ENCODE measurements at regions not wholly inside any gene's neighbourhood (a gene's known extent, or its start where the extent isn't known, plus 50 kb on each side); places are given as distances from the start of the nearest gene placed in this dataset.

DNA sequence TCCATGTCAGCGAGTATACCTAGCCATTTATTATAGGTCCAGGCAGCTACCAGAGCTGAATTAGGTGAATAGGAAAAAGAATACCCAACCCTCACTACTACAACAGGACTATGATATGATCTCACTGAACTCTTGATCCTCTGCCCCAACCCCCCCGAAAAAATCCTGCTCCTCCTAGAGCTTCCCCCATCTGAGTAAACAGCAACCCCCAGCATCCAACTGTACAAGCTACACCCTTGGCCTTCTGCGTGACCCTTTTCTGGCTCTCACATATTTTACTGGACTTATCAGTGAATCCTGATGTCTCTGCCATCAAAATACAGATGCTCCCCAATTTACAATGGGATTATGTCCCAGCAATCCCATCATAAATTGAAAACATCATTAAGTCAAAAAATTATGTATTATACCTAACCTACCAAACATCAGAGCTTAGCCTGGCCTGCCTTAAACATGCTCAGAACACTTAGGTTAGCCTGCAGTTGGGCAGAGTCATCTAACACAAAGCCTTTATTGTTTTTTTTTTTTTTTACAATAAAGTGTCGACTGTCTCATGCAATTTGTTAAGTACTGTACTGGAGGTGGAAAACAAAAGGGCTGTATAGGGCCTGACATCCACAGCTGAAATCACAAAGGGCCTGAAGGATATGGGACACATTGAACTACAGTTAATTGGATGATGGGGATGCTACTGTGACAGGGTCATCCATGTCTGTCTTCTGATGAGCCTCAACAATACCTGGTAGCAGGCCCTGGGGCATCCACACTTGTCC is 128.9 kb upstream of the ERCC6L2 start:
- Histone ChIP-seq H3K27me3 (no peaks in the 10 kb centered on the region), H3K36me3 (no peaks in the 10 kb centered on the region), H3K4me1 (no peaks in the 10 kb centered on the region), H3K4me3 (no peak overlapping the region), H3K27ac (no peak overlapping the region), H3K9me3 (no peaks in the 10 kb centered on the region)
- TF ChIP-seq, protein P1, sequence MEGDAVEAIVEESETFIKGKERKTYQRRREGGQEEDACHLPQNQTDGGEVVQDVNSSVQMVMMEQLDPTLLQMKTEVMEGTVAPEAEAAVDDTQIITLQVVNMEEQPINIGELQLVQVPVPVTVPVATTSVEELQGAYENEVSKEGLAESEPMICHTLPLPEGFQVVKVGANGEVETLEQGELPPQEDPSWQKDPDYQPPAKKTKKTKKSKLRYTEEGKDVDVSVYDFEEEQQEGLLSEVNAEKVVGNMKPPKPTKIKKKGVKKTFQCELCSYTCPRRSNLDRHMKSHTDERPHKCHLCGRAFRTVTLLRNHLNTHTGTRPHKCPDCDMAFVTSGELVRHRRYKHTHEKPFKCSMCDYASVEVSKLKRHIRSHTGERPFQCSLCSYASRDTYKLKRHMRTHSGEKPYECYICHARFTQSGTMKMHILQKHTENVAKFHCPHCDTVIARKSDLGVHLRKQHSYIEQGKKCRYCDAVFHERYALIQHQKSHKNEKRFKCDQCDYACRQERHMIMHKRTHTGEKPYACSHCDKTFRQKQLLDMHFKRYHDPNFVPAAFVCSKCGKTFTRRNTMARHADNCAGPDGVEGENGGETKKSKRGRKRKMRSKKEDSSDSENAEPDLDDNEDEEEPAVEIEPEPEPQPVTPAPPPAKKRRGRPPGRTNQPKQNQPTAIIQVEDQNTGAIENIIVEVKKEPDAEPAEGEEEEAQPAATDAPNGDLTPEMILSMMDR (IDR thresholded peaks at IDR 0.05), result no peak
- no peak for TF ChIP-seq POLR2A (IDR thresholded peaks at IDR 0.05)
- 64% methylated on average over 3 of the region's 4 CpGs for WGBS (ENCODE audit: insufficient coverage, low coverage, low lambda C conversion rate, missing lambda C conversion rate)
- no peak for DNase-seq
- intact Hi-C loops (cut with DNase I), result no loop called here
- no peak for ATAC-seq

DNA sequence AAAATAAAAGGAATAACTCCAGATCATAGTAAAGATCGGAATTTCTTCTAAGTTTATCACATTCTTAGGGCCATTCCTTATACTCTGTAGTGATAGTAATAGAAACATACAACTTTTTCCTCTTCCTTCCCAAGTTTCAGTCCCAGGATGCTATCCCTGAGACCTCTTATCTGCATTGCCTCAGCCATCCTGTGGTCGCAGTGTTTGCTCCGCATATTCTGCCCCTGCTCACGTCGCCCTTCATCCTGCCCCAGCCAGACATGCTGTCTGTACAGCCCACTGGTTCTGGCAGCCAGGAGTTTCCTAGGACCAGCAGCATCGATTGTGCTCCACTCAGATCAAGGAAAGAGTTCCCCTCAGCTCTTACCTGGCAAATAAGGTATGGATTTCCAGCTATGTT is 132.7 kb upstream of the ERCC6L2 start:
- Histone ChIP-seq H3K4me3 (no peak overlapping the region), H3K27me3 (no peaks in the 10 kb centered on the region), H3K27ac (no peak overlapping the region), H3K36me3 (no peaks in the 10 kb centered on the region), H3K9me3 (no peaks in the 10 kb centered on the region), H3K4me1 (no peaks in the 10 kb centered on the region)
- TF ChIP-seq, protein P1 (IDR thresholded peaks at IDR 0.05), result no peak
- TF ChIP-seq POLR2A (IDR thresholded peaks at IDR 0.05), result no peak
- DNase-seq (no peak), ATAC-seq (no peak)
- WGBS (ENCODE audit: insufficient coverage, low coverage, low lambda C conversion rate, missing lambda C conversion rate), result 44% methylated on average over 6 of the region's 6 CpGs
- intact Hi-C loops (cut with DNase I), result no loop called here

DNA sequence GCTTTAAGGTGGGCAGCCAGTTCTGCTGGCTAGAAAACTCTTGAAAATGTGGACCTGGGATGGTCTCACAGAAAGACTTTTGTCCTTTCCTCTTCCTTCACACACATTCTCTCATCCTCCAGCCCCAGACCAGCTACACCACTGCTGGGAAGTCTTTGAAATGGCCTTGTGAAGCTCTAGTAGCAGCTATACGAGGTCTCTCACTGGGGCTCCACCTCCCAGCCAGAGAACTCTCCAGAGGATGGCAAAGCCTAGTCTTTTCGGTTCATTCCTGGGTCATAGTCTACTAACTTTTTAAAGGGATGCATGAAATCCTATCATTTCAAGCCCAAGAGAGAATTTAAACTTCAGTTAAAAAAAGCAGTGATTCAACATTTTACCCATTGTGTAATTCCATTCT is 133.9 kb upstream of the ERCC6L2 start:
- H3K36me3 ChIP-seq, result no peaks in the 10 kb centered on the region
- intact Hi-C loops (cut with DNase I), result no loop called here
- H3K27ac ChIP-seq, result no peak overlapping the region
- peak in 2 of 4 donors; percentile 17 to 61 for ATAC-seq
- H3K4me1 ChIP-seq, result no peaks in the 10 kb centered on the region
- WGBS (ENCODE audit: insufficient coverage, low coverage, low lambda C conversion rate, missing lambda C conversion rate), result 24% methylated on average over 2 of the region's 2 CpGs
- DNase-seq, result no peak
- TF ChIP-seq, protein P1 (IDR thresholded peaks at IDR 0.05), result no peak
- TF ChIP-seq POLR2A (IDR thresholded peaks at IDR 0.05), result no peak
- H3K9me3 ChIP-seq, result no peaks in the 10 kb centered on the region
- no peak overlapping the region for H3K4me3 ChIP-seq
- no peaks in the 10 kb centered on the region for H3K27me3 ChIP-seq

DNA sequence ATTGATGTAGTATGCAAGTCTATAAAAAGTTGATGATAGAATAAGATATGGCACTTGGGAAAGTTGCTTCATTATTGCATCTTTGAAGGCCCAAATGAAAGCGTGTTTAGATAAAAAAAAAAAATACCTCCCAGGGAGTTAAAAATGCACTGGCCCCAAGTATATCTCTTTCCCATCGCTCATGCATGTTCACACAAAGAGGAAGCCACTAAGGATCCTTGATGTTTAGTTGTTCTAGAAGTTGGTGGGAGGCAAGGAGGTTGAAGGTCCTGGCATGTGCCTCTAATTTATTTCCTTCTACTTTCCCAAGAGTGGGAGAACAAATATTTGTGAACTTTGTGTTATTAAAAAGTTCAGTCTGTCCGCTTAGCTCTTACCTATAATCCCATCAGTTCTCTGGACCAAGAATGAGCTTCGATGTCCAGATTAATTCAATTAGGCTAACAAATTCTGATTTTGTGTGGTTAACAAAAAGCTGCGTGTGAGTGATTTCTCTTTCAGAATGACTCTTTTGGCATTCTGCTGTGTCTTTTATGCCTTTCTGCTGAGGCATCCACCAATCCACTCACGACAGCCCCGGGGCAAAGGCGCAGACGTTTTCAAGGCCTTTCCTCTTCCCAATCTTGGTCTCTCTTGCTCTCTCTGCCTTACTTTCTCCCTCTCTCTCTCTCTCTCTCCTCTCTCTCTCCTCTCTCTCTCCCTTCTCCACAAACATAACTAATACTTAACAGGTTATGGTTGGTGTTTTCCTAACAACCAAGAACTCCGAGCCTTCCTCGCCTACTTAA is 135.1 kb upstream of the ERCC6L2 start:
- H3K4me3 ChIP-seq, result no peak overlapping the region
- intact Hi-C loops (cut with DNase I), result no loop called here
- TF ChIP-seq, protein P1 (IDR thresholded peaks at IDR 0.05), result no peak
- TF ChIP-seq POLR2A (IDR thresholded peaks at IDR 0.05), result no peak
- no peak for ATAC-seq
- no peaks in the 10 kb centered on the region for H3K4me1 ChIP-seq
- no peaks in the 10 kb centered on the region for H3K27me3 ChIP-seq
- H3K9me3 ChIP-seq, result no peaks in the 10 kb centered on the region
- H3K27ac ChIP-seq, result no peak overlapping the region
- no peaks in the 10 kb centered on the region for H3K36me3 ChIP-seq
- no peak for DNase-seq
- 83% methylated on average over 11 of the region's 11 CpGs for WGBS (ENCODE audit: insufficient coverage, low coverage, low lambda C conversion rate, missing lambda C conversion rate)

All from right lobe of liver (tissue), 6 donors.